ENCODE measurements at regions not wholly inside any gene's neighbourhood (a gene's known extent, or its start where the extent isn't known, plus 50 kb on each side); places are given as distances from the start of the nearest gene placed in this dataset.

DNA sequence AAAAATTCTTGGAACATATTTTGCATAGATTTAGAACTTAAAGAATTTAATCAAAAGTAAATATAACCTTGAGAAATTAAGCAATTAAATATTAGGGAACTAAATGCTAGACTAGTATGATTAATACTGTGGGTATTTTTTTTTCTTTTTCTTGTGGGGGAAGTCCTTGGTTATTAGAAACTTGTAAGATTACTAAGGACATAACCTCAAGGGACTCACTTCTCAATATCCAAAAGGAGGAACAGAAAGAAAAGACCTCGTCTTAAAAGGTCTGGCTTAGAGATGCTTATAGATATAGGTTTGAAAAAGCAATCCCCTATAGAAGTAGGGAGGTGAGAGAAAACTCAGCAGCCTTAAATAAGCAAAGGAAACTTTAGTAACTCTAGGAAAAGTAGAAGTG lies 368.5 kb downstream of the INSC start:
- Mint-ChIP-seq H3K4me1 (no peaks in the 10 kb centered on the region; a peak in 1 of 4 replicates), H3K27me3 (ENCODE audit: low read depth) (peaks cover 2% of the 10 kb centered on the region), H3K4me3 (no peak overlapping the region), H3K27ac (no peak overlapping the region), H3K9me3 (no peaks in the 10 kb centered on the region), H3K36me3 (ENCODE audit: insufficient read depth in 1 of 3, low read depth in 3 of 3) (no peaks in the 10 kb centered on the region)
- Histone ChIP-seq H3K79me2 (ENCODE audit: insufficient read depth, low read length) (no peaks in the 10 kb centered on the region), H2AK5ac (ENCODE audit: insufficient read length, low read length) (no peak overlapping the region), H2BK20ac (ENCODE audit: low read depth, low read length, poor library complexity, severe bottlenecking) (no peak overlapping the region), H3K14ac (ENCODE audit: insufficient read depth, low read length) (no peak overlapping the region), H2BK15ac (ENCODE audit: low read depth, low read length) (no peak overlapping the region), H4K8ac (replicated peaks; ENCODE audit: insufficient read length, low read depth, low read length) (no peak overlapping the region), H3K4me1 (ENCODE audit: insufficient read depth, low read length) (no peaks in the 10 kb centered on the region), H4K91ac (ENCODE audit: insufficient read length, low read depth, low read length) (no peak overlapping the region), H2BK5ac (ENCODE audit: insufficient read length, low read length) (no peak overlapping the region), H3K23me2 (ENCODE audit: insufficient read length, low read depth, low read length, poor library complexity, severe bottlenecking) (no peaks in the 10 kb centered on the region), H3K27ac (ENCODE audit: insufficient read length, low read depth, low read length) (no peak overlapping the region), H3K18ac (ENCODE audit: insufficient read length, low read depth, low read length) (no peak overlapping the region), H2BK12ac (ENCODE audit: insufficient read length, low read depth, low read length) (no peak overlapping the region), H3K79me1 (ENCODE audit: insufficient read depth, low read depth, low read length, poor library complexity, severe bottlenecking) (no peaks in the 10 kb centered on the region), H2AFZ (ENCODE audit: low read length) (no peak overlapping the region), H3T11ph (ENCODE audit: low read length) (no peak overlapping the region), H4K20me1 (ENCODE audit: control insufficient read depth, insufficient read depth, insufficient read length) (no peaks in the 10 kb centered on the region), H3K23ac (ENCODE audit: insufficient read length, low read depth, low read length) (no peak overlapping the region), H3K56ac (ENCODE audit: insufficient read length, low read depth, low read length) (no peak overlapping the region), H3K4me2 (ENCODE audit: insufficient read depth, insufficient read length, low read length) (no peak overlapping the region), H3K4ac (ENCODE audit: low read depth, low read length) (no peak overlapping the region), H3K27me3 (ENCODE audit: insufficient read depth, low read length) (no peaks in the 10 kb centered on the region), H3K9ac (ENCODE audit: extremely low read depth, insufficient read length, low read length) (no peak overlapping the region), H4K5ac (ENCODE audit: insufficient read length, low read depth, low read length) (no peak overlapping the region), H2BK120ac (ENCODE audit: low read depth, low read length, poor library complexity, severe bottlenecking) (no peak overlapping the region), H3K9me3 (ENCODE audit: control insufficient read depth, low read depth, low read length) (no peaks in the 10 kb centered on the region)
- WGBS (ENCODE audit: extremely low coverage, insufficient read length, low lambda C conversion rate): no CpG with 5 or more reads among the region's 1 CpG
- no peak for DNase-seq
- TF ChIP-seq, protein P1, sequence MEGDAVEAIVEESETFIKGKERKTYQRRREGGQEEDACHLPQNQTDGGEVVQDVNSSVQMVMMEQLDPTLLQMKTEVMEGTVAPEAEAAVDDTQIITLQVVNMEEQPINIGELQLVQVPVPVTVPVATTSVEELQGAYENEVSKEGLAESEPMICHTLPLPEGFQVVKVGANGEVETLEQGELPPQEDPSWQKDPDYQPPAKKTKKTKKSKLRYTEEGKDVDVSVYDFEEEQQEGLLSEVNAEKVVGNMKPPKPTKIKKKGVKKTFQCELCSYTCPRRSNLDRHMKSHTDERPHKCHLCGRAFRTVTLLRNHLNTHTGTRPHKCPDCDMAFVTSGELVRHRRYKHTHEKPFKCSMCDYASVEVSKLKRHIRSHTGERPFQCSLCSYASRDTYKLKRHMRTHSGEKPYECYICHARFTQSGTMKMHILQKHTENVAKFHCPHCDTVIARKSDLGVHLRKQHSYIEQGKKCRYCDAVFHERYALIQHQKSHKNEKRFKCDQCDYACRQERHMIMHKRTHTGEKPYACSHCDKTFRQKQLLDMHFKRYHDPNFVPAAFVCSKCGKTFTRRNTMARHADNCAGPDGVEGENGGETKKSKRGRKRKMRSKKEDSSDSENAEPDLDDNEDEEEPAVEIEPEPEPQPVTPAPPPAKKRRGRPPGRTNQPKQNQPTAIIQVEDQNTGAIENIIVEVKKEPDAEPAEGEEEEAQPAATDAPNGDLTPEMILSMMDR (conservative IDR thresholded peaks at IDR 0.05): no peak

Data from H9 (cell line).